ENCODE measurements at regions not wholly inside any gene's neighbourhood (a gene's known extent, or its start where the extent isn't known, plus 50 kb on each side); places are given as distances from the start of the nearest gene placed in this dataset.
"Not testable (repeated sequence)": the region's sequence is repeated elsewhere in the genome, so short reads cannot be mapped to it uniquely, and the experiment has no call there.

DNA sequence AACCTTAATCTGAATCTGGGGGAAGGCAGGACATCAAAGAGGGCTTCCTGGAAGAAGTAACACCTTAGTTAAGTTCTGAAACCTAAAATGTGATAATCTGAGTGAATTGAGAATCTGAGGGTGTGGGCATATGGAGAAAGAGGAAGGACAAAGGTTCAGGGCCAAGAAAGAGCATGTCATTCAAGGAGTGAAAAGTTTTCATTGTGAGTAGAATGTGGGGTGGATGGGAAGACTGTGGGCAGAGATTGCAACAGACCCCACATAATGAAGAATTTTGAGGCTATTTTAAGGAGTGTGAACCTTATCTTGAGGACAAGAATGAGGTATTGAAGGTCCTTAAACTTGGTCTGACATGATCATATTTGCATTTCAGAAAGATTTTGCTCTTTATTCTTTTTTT, 227.2 kb downstream of the PTGER3 start:
- Mint-ChIP-seq H3K4me1 (ENCODE audit: low read depth) (no peaks in the 10 kb centered on the region), H3K4me3 (no peak overlapping the region), H3K9me3 (no peaks in the 10 kb centered on the region), H3K36me3 (ENCODE audit: low read depth) (no peaks in the 10 kb centered on the region), H3K27me3 (ENCODE audit: low read depth) (no peaks in the 10 kb centered on the region), H3K27ac (no peak overlapping the region)
- CTCF ChIA-PET, result no interaction called here
- DNase-seq, result no peak
- intact Hi-C loops (cut with micrococcal nuclease), result no loop called here

DNA sequence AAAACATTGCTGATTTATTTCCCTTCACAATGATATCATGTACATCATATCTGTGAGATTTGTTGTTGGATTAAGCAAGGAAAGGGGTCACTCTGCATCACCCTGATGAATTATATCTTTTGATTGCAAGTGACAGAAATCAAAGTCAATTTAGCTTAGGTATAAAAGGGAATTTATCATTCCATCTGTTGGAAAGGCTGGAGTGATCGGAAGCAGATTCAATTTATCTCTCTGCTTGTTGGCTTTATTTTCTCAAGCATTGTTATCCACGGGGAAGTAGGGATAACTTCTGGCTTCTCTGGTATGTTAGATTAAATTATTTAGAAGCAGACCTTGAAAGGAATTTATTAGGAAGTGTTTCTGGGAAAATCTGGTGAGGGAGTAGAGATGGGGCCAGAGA, 226.6 kb downstream of the PTGER3 start:
- DNase-seq, result no peak
- Mint-ChIP-seq H3K27me3 (ENCODE audit: low read depth) (no peaks in the 10 kb centered on the region), H3K27ac (no peak overlapping the region), H3K4me3 (no peak overlapping the region), H3K9me3 (no peaks in the 10 kb centered on the region), H3K4me1 (ENCODE audit: low read depth) (no peaks in the 10 kb centered on the region), H3K36me3 (ENCODE audit: low read depth) (no peaks in the 10 kb centered on the region)
- CTCF ChIA-PET, result no interaction called here
- intact Hi-C loops (cut with micrococcal nuclease), result no loop called here

DNA sequence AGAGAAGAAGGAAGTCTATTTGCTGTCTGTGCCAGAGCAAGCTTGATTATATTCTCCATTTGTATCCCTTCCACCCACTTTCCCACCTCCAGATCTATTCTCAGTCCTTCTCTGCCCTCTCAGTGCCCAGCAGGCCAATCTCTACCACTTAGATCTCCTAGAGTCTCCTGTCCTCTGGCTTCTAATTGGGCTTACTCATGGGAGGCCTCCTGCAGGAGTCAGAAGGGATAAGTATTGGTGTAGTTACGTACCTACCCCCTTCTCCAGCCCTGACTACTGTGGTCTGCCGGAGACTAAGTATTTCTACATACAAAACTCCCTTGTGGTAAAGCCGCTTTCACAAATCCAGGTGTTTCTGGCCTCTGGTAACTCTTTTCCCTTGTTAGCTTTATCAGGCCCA, 221.2 kb downstream of the PTGER3 start:
- intact Hi-C loops (cut with micrococcal nuclease), result no loop called here
- CTCF ChIA-PET, result no interaction called here
- H3K36me3 Mint-ChIP-seq (ENCODE audit: low read depth), result no peaks in the 10 kb centered on the region
- H3K27ac Mint-ChIP-seq, result no peak overlapping the region
- H3K4me1 Mint-ChIP-seq (ENCODE audit: low read depth), result no peaks in the 10 kb centered on the region
- no peaks in the 10 kb centered on the region for H3K9me3 Mint-ChIP-seq
- no peak overlapping the region for H3K4me3 Mint-ChIP-seq
- no peak for DNase-seq
- no peaks in the 10 kb centered on the region for H3K27me3 Mint-ChIP-seq (ENCODE audit: low read depth)

DNA sequence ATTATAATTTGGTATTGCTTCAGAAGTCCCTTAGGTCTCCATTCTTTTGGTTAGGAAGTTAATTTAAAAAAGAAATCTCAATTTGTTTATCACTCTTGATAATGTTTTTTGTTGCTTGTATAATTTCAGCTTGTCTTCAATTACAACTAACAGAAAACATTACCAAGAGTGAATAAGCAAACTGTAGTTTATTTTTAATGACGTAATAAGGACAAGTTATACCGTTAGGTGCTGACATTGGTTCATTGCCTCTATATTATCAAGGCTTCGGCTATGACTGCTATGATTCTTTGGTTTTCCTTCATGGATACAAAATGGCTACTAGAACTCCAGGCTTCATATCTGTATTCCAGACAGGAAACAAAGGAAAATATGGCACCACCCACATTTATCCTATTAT, 220.6 kb downstream of the PTGER3 start:
- intact Hi-C loops (cut with micrococcal nuclease), result no loop called here
- Mint-ChIP-seq H3K27ac (no peak overlapping the region), H3K4me1 (ENCODE audit: low read depth) (no peaks in the 10 kb centered on the region), H3K4me3 (no peak overlapping the region), H3K27me3 (ENCODE audit: low read depth) (no peaks in the 10 kb centered on the region), H3K9me3 (no peaks in the 10 kb centered on the region), H3K36me3 (ENCODE audit: low read depth) (no peaks in the 10 kb centered on the region)
- CTCF ChIA-PET, result no interaction called here
- DNase-seq, result no peak

DNA sequence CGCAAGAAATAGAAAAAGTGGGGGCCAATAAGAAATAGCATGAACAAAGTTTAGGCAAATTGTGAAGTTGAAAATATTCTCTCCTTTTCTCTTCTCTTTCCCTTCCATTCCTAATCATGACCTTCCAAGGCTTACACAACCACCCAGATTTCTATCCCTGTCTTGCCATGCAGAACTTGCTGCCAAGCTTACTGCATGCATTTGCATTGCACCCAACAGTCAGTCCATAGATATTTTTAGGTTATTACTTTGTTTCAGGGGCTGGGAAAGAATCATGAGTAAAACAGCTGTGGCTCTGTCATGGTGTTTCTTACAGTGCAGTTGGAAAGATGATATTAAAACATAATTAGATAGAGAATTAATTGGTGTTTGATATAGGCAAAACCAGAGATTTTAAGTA, 219.4 kb downstream of the PTGER3 start:
- CTCF ChIA-PET, result no interaction called here
- H3K4me3 Mint-ChIP-seq, result no peak overlapping the region

DNA sequence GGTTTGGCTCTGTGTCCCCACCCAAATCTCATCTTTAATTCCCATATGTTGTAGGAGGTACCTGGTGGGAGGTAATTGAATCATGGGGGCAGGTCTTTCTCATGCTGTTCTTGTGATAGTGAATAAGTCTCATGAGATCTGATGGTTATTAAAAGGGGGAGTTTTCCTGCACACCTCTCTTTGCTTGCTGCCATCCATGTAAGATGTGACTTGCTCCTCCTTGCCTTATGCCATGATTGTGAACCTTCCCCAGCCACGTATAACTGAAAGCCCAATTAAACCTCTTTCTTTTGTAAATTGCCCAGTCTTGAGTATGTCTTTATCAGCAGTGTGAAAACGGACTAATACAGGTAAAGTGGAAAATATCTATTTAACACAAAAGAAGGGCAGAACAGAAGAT, 213.3 kb downstream of the PTGER3 start:
- DNase-seq; H3K27ac Mint-ChIP-seq; H3K27me3 Mint-ChIP-seq (ENCODE audit: low read depth); H3K4me3 Mint-ChIP-seq; intact Hi-C loops (cut with micrococcal nuclease); H3K4me1 Mint-ChIP-seq (ENCODE audit: low read depth); H3K36me3 Mint-ChIP-seq (ENCODE audit: low read depth); CTCF ChIA-PET; H3K9me3 Mint-ChIP-seq: not testable (repeated sequence)

More for the DNA sequence above, 219.4 kb downstream of the PTGER3 start:
- H3K9me3 Mint-ChIP-seq, result no peaks in the 10 kb centered on the region
- no peak overlapping the region for H3K27ac Mint-ChIP-seq
- intact Hi-C loops (cut with micrococcal nuclease), result no loop called here
- no peaks in the 10 kb centered on the region for H3K36me3 Mint-ChIP-seq (ENCODE audit: low read depth)
- H3K27me3 Mint-ChIP-seq (ENCODE audit: low read depth), result no peaks in the 10 kb centered on the region
- H3K4me1 Mint-ChIP-seq (ENCODE audit: low read depth), result no peaks in the 10 kb centered on the region
- no peak for DNase-seq

DNA sequence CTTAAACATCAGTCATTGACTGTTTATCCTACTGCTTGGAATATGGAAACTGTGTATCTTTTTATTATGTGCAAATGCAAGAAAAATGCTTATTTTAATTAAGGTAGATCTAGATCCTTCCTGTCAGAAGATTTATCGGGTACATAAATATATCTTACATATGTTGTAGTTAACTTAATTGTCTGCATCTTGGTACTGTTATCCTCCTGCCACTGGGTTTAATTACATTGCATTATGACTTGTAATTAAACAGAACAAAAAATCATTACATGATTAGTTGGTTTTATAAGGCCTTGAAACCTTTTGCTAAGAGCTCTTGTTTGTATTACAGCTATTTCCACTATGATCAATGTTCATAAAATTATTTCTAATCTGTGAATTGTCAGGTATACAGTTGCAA, 211.2 kb downstream of the PTGER3 start:
- H3K27me3 Mint-ChIP-seq (ENCODE audit: low read depth), result no peaks in the 10 kb centered on the region
- no peaks in the 10 kb centered on the region for H3K36me3 Mint-ChIP-seq (ENCODE audit: low read depth)
- no peaks in the 10 kb centered on the region for H3K4me1 Mint-ChIP-seq (ENCODE audit: low read depth)
- CTCF ChIA-PET, result no interaction called here
- intact Hi-C loops (cut with micrococcal nuclease), result no loop called here
- no peak overlapping the region for H3K4me3 Mint-ChIP-seq
- H3K9me3 Mint-ChIP-seq, result peaks cover 3% of the 10 kb centered on the region
- no peak overlapping the region for H3K27ac Mint-ChIP-seq
- DNase-seq, result no peak

DNA sequence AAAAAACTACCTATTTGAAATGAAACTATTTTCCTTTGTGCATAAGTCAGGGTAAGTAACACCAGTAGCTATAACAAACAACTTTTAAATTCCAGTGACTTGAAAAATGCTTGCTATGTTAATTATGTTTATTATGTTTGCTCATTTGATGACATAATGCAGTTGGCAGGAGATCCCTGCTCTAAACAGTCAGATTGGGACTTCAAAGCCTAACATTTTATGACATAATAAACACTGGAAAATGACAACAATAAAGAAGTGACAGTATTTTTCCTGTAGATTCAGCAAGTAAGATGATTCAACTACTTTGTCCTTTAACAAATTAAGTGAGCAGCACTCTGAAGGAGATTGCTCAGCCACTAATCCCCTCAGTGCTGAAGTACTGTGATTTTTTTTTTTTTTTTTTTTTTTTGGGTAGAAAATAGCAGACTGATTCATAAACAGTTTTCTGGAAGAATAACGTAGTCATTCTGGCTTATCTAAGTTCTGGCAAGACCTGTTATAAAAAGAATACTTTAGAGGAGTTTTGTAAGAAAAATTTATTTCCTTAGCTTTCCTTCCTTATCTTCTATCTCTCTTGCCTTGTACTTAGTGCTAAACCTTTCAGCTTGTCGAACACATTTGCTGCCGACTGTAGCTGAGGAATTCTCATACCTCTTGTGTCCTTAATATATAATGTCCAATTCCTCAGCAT, 207.2 kb downstream of the PTGER3 start:
- H3K4me1 Mint-ChIP-seq (ENCODE audit: low read depth), result no peaks in the 10 kb centered on the region

DNA sequence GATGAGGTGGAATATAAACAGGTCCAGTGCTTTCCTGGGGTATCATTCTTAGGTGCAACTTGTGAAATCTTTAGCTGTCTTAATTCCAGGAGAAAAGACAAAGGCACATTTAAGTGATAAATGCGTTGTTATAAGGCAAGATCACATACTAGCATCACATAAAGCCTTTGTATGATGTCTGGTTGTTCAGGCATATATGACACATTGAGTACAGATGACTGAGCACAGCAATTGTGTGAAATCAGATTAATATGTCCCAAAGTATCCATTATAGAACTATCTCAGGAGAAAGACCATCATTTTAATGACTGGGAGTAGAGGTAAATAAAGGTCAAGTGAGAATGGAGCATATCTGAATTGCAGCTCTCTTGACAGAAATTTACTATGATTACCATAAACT, 205.1 kb downstream of the PTGER3 start:
- intact Hi-C loops (cut with micrococcal nuclease), result no loop called here
- no peaks in the 10 kb centered on the region for H3K4me1 Mint-ChIP-seq (ENCODE audit: low read depth)
- H3K4me3 Mint-ChIP-seq, result no peak overlapping the region
- DNase-seq, result no peak
- CTCF ChIA-PET, result no interaction called here
- H3K9me3 Mint-ChIP-seq, result peaks cover 7% of the 10 kb centered on the region
- H3K27ac Mint-ChIP-seq, result no peak overlapping the region
- H3K27me3 Mint-ChIP-seq (ENCODE audit: low read depth), result no peaks in the 10 kb centered on the region
- H3K36me3 Mint-ChIP-seq (ENCODE audit: low read depth), result no peaks in the 10 kb centered on the region

More for the DNA sequence above, 207.2 kb downstream of the PTGER3 start:
- Mint-ChIP-seq H3K36me3 (ENCODE audit: low read depth) (no peaks in the 10 kb centered on the region), H3K27me3 (ENCODE audit: low read depth) (no peaks in the 10 kb centered on the region), H3K27ac (no peak overlapping the region), H3K4me3 (no peak overlapping the region), H3K9me3 (peaks cover 7% of the 10 kb centered on the region)
- intact Hi-C loops (cut with micrococcal nuclease), result no loop called here
- DNase-seq, result no peak
- CTCF ChIA-PET, result no interaction called here

DNA sequence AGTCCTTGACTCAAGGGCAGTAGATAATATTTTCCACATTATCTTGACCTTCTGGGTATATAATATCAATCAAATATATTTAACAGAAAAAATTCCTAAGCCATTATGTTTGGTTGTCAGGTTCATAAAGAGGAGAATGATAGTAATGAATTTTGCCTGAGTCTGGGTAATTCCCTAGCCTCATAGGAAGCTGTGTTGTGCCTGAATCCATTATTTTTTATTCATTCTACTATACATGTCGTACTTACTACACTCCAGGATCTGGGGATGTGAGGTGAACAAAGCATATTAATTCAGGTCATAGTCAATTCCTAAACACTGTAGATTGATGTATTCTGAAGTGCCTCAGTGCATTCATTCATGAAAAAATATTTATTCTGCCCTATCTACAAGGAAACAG, 204.2 kb downstream of the PTGER3 start:
- Mint-ChIP-seq H3K4me3 (no peak overlapping the region), H3K27ac (no peak overlapping the region)

DNA sequence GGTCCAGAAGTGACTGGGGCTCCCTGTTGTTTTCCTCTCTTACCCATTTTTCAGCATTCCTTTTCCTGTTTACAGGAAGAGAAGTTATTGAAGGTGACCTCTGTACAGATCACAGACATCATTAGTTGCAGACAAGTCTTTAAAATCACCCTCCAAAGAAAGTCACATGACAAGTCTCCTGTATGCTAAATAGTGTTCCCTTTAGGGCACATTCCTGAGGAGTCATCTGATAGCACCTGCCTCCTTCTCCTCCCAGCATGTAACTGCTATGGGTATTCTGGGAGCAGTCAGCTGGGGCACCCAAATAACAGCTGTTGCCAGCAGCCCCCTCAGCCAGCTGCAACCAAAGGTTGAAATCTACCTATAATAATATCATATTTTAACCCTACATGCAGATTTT, 200.6 kb downstream of the PTGER3 start:
- H3K27me3 Mint-ChIP-seq (ENCODE audit: low read depth), result no peaks in the 10 kb centered on the region
- CTCF ChIA-PET, result no interaction called here
- H3K27ac Mint-ChIP-seq, result no peak overlapping the region
- peaks cover 12% of the 10 kb centered on the region for H3K9me3 Mint-ChIP-seq
- no peaks in the 10 kb centered on the region for H3K4me1 Mint-ChIP-seq (ENCODE audit: low read depth)
- intact Hi-C loops (cut with micrococcal nuclease), result no loop called here
- no peaks in the 10 kb centered on the region for H3K36me3 Mint-ChIP-seq (ENCODE audit: low read depth)
- DNase-seq, result no peak
- no peak overlapping the region for H3K4me3 Mint-ChIP-seq

More for the DNA sequence above, 204.2 kb downstream of the PTGER3 start:
- intact Hi-C loops (cut with micrococcal nuclease), result no loop called here
- Mint-ChIP-seq H3K36me3 (ENCODE audit: low read depth) (no peaks in the 10 kb centered on the region), H3K4me1 (ENCODE audit: low read depth) (no peaks in the 10 kb centered on the region), H3K9me3 (peaks cover 7% of the 10 kb centered on the region), H3K27me3 (ENCODE audit: low read depth) (no peaks in the 10 kb centered on the region)
- no peak for DNase-seq
- CTCF ChIA-PET, result no interaction called here

DNA sequence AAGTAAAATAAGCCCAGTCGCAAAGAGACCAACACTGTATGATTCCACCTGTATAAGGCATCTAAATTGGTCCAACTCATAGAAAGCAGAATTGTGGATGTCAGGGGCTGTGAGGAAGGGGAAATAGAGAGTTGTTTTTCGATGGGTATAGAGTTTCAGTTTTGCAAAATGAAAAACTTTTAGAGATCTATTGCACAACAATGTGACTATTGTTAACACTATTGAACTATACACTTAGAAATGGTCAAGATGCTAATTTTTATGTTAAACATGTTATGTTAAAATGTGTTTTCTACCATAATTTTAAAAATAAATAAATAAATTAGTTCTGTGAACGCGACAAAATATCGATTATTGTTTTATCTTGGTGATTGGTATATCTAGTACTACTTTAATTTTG, 192.4 kb downstream of the PTGER3 start:
- H3K4me1 Mint-ChIP-seq (ENCODE audit: low read depth), result no peaks in the 10 kb centered on the region
- DNase-seq, result no peak
- H3K27ac Mint-ChIP-seq, result no peak overlapping the region
- CTCF ChIA-PET, result no interaction called here
- no peaks in the 10 kb centered on the region for H3K27me3 Mint-ChIP-seq (ENCODE audit: low read depth)
- H3K9me3 Mint-ChIP-seq, result peaks cover 6% of the 10 kb centered on the region
- intact Hi-C loops (cut with micrococcal nuclease), result no loop called here
- H3K36me3 Mint-ChIP-seq (ENCODE audit: low read depth), result no peaks in the 10 kb centered on the region
- H3K4me3 Mint-ChIP-seq, result no peak overlapping the region

DNA sequence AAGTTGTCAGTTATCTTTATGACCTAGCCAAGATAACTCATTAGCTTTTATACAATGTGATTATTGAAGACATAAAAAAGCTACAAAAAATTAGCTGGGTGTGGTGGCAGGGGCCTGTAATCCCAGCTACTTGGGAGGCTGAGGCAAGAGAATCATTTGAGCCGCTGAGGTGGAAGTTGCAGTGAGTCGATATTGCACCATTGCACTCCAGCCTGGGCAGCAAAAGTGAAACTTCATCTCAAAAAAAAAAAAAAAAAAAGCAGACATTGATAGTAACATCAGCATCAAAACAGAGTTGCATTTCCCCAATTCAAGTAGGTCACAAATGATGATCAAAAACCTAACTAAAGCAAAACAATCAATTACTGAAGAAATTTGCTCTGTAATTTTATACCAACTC, 191.4 kb downstream of the PTGER3 start:
- Mint-ChIP-seq H3K4me3 (no peak overlapping the region), H3K4me1 (ENCODE audit: low read depth) (no peaks in the 10 kb centered on the region), H3K9me3 (peaks cover 5% of the 10 kb centered on the region), H3K36me3 (ENCODE audit: low read depth) (no peaks in the 10 kb centered on the region), H3K27me3 (ENCODE audit: low read depth) (no peaks in the 10 kb centered on the region), H3K27ac (no peak overlapping the region)
- CTCF ChIA-PET, result no interaction called here
- intact Hi-C loops (cut with micrococcal nuclease), result no loop called here
- no peak for DNase-seq

DNA sequence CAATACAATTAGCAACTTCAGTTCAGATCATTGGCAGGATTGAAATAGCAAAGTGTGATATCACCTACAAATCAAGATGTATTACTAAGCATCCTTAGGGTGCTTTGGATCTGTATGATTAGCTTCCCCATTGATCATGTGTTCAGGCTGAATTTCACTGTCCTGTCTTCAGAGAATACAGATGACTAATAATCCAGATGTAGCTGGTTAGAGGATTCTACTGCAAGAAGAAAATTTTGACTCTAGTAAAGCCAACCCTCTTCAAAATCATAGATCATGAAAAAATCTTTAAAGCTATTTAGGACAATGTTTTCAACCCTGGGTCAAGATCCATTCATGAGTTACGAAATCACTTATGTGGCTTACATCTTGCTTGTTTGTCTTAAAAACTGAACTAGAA, 184.4 kb downstream of the PTGER3 start:
- H3K4me1 Mint-ChIP-seq (ENCODE audit: low read depth), result no peaks in the 10 kb centered on the region
- H3K9me3 Mint-ChIP-seq, result no peaks in the 10 kb centered on the region
- H3K4me3 Mint-ChIP-seq, result no peak overlapping the region

More for the DNA sequence above, 184.4 kb downstream of the PTGER3 start:
- H3K36me3 Mint-ChIP-seq (ENCODE audit: low read depth), result no peaks in the 10 kb centered on the region
- H3K27me3 Mint-ChIP-seq (ENCODE audit: low read depth), result no peaks in the 10 kb centered on the region
- intact Hi-C loops (cut with micrococcal nuclease), result no loop called here
- CTCF ChIA-PET, result no interaction called here
- no peak overlapping the region for H3K27ac Mint-ChIP-seq
- DNase-seq, result no peak

All from activated naive CD4-positive, alpha-beta T cell treated with anti-CD3 and anti-CD28 coated beads for 36 hours (primary cell).